ENCODE measurements at regions not wholly inside any gene's neighbourhood (a gene's known extent, or its start where the extent isn't known, plus 50 kb on each side); places are given as distances from the start of the nearest gene placed in this dataset.

DNA sequence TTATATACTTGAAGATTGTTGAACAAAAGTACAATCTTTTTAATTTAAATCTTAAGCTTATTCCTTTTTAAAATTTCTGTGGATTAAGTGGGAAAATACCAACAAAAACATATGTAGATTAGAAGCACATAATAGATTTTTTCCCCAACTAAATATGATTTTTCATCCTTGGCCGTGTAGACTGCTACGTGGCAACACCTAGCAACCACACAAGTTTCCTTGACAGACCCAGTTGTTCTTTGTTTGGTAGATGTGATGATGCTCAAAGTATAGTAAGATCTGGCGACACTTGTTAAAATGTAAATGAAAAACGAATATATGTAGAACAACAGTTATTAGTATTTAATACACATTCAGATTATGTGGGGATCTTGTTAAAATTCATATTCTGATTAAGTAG is 271.0 kb upstream of the ROBO2 start:
- TF ChIP-seq, protein P1, sequence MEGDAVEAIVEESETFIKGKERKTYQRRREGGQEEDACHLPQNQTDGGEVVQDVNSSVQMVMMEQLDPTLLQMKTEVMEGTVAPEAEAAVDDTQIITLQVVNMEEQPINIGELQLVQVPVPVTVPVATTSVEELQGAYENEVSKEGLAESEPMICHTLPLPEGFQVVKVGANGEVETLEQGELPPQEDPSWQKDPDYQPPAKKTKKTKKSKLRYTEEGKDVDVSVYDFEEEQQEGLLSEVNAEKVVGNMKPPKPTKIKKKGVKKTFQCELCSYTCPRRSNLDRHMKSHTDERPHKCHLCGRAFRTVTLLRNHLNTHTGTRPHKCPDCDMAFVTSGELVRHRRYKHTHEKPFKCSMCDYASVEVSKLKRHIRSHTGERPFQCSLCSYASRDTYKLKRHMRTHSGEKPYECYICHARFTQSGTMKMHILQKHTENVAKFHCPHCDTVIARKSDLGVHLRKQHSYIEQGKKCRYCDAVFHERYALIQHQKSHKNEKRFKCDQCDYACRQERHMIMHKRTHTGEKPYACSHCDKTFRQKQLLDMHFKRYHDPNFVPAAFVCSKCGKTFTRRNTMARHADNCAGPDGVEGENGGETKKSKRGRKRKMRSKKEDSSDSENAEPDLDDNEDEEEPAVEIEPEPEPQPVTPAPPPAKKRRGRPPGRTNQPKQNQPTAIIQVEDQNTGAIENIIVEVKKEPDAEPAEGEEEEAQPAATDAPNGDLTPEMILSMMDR (IDR thresholded peaks at IDR 0.05) = no peak
- TF ChIP-seq POLR2AphosphoS5 (IDR thresholded peaks at IDR 0.05) = no peak

Measured in transverse colon (tissue), 4 donors.